HG02885 (cell line): ENCODE measurements at regions not wholly inside any gene's neighbourhood (a gene's known extent, or its start where the extent isn't known, plus 50 kb on each side); places are given as distances from the start of the nearest gene placed in this dataset.
"Not testable (repeated sequence)": the region's sequence is repeated elsewhere in the genome, so short reads cannot be mapped to it uniquely, and the experiment has no call there.

Experiments
- ATAC-seq: cut with Tn5 transposase; IDR thresholded peaks from one replicate; pipeline ENCODE4 v1.9.1; 2021; ENCODE audit warnings: mild to moderate bottlenecking; ENCODE audit not compliant: unreplicated experiment, poor library complexity

DNA sequence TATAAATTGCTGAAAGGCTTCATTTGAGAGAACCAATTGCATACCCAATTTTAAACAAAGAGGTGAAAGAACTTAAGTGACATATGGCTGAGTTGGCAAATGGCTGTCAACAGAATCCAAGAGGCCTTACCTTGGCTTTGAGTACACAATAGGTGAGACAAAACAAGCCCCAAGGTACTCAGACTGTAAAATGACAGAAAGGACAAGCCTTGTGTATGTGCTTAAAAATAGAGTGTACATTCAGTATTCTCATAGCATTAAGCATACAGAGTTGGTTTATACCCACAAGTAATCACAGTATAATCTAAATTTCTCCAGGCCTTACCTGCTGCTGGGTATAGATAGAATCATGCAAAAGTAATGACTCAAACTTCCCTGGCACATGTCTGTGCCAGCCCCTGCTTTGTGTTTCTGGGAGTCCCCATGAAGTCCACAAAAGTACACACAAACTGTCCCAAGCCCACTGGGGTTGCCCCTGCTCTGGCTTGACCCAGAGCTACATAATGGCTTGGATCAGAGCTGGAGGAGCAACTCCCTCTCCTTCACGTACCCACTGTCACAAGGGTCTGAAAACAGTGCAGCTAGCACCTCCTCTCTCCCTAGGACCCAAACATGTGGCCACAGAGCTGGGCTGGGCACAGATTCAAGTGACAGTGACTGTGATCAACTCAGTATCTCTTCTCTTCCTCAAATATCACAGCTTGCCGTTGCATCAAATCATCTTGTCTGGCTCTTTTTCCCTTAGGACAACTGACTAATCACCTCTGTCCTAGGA is 250.8 kb downstream of the ENC1 start:
- ATAC-seq = no peak

DNA sequence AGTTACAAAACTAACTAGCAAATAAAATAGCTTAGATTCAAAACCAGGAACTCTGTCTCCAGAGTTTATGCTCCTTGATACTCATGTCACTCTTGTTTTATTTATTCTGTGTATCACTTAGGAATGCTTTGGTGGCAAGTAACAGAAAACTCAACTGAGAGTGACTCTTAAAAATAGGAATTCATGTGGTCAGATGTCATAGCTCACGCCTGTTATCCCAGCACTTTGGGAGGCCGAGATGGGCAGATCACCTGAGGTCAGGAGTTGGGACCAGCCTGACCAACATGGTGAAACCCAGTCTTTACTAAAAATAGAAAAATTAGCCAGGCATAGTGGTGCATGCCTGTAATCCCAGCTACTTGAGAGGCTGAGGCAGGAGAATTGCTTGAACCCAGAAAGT is 252.1 kb downstream of the ENC1 start:
- ATAC-seq = not testable (repeated sequence)

DNA sequence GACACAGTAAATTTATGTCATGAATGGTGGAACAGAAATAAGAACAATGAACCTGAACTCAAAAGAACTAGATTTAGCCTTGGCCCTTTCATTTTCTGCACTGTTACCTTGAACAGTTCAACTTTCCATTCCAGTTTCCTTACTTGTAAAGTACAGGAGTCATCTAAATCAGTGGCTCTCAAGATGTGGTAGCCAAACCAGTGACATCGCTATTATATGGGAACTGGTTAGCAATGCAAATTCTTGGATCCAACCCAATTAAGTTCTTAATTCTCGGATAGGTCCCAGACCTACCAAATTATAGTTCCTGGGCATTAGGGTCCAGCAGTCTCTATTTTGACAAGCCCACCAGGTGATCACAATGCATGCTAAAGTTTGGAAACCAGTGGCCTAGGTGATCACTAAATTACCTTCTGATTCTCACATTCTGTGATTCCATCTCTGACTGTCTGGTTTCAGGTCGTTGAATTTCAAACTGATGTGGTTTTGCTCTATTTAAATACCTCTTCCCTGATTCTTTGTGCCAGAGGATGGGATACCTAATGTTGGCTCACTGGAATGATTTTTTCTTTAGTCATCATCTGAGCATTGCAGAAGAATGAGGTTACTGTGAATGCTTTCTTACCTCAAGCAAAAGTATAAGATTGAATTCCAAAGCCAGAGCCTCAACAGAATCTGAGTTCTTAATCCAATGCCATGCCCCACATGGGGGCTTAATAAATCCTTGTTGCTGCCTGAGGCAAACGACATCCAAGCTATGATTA is 253.8 kb downstream of the ENC1 start:
- ATAC-seq = no peak

DNA sequence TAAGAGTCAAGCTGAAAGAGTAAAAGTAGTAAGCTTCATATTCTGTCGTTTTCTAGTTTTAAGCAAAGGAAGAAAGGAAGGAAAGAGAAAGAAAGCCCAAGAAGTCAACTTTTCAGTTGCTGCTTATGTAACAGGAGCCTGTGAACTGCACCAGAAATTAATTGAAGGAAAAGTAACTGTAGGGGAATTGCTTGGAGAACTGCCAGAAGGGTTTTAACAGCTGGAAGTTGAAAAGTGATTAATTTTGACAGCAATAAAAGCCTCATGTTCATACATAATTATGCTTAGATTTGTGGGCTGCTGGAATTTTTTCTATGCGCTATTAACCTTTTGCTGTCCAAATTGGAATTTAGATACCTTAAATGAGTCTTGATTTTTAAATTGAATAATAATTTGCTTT is 255.7 kb downstream of the ENC1 start:
- no peak for ATAC-seq

DNA sequence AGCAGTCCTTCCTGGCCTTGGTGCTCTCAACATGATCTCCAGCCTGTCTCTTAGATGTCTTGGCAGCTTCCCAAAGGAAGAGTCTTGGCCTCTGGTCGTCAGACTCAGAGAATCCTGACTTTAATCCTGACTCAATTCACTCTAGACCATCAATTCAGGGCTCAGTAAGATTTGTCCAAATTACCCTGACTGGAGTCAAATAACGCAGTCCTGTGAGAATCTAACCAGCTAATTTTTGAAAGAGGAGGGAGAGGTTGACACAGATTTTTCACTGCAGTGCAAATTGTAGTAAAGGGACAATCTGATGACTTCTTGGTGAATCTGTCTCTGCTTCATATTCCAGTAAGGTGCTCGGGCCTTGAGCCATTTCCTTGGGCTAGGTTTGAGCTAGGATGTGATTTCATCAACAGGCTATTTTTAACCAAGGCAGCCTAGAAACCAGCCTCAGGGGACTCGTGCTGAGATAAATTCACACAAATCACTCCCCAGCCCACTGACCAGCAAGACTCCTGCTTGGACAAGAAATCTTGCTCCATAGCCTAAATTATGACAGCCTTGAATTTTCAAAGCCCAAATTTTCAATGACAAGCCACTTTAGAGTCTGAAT is 257.4 kb downstream of the ENC1 start:
- no peak for ATAC-seq

DNA sequence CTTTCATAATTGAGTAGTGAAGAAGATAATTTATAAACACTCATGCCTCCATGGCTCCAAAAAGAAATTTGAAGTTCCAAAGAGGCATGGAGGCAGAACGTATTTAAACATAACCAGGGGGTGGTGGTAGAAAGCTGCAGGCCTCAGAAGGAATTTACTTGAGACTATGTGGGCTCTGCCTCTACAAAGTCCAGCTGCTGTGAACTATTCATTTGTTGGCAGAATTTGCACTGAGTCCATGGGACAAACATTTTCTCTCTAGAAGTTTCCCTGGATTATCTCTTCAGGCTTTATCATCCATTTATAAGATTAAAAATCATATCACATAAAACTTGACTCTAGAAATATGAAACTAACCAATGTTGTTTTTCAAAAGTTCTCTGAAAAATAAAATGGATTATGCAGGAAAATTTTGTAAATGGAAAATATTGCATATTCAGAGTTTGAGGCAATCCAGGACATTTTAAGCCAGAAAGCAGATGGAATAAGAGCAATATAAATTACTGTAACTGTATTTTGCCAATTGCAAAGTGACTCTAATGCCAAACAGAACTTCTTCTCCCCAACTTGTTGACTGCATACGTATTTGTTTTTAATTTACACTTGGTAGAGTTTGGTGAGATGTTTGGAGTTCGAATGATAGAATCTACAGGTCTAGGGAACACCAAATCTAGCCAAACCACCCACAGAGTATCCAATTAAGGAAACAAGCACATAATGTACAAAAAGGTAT is 258.2 kb downstream of the ENC1 start:
- ATAC-seq = no peak

DNA sequence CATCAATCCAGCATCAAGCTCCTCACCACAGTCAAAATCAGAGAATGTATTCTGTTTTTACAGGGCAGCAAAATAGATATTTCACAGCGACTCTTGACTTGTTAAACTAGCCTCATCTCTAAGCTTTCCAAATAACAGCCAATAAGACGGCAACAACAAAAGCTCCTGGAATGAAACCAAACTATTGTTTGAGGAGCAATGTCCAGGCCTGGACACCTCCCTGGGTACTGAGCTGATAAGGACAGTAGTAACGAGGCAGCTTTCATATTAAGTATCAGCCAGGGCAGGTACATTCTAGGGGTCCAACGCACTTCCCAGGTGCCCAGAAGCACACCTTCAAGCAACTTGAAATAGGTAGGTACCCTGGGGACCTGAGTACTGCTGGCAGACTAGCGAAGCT is 260.3 kb downstream of the ENC1 start:
- ATAC-seq = no peak

DNA sequence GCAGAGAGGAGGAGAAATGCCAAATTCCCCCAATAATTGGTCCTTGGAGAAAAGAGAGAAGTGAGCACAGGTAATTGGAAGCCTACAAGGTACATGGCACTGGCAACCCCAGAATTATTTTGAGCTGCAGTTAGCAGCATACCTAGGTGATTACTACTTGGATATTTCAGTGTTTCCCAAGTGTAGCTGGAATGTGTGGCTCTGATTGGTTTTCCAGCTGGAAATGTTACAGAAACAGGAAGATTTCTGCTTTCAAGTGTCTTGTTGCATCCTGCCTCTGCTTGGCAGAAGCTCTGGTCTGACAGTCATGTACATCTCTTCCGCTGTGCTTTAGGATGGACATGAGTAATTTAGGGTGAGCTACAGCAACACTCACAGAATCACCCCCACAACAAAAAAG is 262.1 kb downstream of the ENC1 start:
- ATAC-seq = no peak

DNA sequence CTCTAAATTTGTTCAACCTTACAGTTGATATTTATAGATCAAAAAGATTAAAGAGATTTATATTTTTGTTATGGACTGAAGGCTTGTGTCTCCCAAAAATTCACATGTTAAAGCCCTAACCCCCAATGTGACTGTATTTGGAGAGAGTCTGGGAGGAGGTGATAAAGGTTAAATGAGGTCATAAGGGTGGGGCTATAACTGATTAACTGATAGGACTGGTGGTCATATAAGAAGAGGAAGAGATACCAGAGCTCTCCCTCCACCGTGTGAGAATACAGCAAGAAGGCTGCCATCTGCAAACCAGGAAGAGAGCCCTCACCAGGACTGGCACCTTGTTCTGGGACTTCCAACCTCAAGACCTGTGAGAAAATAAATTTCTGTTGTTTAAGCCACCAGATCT is 264.3 kb downstream of the ENC1 start:
- no peak for ATAC-seq

DNA sequence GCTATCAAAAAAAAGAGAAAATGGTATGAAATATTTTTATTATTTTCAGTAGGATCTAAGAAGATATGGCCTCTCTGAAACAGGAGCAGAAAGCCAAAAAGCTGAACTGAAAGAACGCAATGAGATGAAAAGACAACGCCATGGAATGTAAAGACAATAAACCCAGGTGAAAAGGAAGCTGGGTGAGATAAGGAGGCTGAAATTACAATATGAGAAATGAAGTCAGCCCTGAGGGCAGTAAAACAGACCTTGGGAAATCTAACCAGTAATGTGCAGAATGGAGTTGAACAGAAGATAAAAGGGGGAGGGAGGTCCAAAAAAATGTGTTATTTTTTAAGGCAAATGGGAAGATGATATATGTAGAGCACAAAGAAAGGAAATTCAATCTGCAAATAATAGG is 265.3 kb downstream of the ENC1 start:
- ATAC-seq = no peak

DNA sequence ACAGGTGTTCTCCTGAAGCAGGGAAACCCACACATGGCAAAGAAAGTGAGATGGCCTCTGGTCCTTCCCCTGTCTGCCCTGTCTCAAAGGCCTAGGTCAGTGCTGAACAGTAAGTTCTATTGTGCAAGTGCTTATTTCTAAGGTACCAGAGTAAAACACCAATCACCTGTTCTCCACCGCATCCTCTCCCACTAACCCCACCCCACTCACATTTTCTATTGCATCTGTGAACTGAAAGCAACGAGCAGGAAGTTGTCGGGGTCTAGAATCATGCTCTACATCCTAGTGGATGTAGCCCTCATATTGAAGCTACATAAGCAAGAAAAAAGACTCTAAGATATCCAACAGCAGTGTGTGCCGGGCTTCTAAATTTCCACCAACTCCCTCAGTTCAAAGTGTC is 265.9 kb downstream of the ENC1 start:
- no peak for ATAC-seq

DNA sequence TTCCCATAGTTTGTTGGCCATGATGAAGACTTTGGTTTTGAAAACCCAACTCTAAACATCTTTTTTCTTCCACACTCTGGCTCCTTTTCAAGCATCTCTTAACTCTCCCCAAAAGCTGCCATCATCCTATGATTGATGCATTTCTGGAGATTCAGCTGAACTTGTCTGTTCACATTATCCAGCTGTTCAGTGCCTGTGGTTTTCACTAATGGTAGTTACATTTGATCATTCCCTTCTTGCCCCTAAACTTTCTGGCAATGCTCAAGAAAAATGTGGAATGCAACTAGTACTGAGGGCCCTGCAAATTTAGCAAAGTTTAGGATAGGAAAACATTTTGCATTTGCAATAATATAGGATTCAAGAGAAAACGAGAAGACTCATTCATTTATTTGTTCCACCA is 267.5 kb downstream of the ENC1 start:
- no peak for ATAC-seq

DNA sequence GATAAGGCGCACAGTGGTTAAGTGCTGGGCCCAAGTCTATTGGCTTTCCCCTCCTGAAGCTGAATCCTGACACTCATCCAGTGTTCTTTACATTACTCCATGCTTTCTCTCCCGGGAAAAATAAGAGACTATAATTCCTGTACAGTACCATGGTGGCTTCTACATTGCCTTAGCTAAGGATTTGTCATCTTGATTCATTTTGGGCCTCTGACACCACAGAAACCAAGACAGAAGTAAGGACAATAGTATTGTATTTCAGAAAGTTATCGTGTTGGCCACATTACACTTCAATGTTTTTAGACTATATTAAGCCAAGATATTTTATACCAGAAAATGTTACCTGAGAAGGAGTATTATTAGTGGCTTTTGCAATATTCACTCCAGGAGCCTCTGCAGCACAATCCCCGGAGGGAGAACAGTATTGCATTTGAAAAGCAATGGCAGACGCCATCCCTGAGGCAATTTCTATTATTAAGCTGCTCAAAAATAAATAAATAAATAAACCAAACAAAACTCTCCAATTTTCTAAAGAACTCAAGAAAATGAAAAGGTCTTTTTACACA is 267.9 kb downstream of the ENC1 start:
- no peak for ATAC-seq

DNA sequence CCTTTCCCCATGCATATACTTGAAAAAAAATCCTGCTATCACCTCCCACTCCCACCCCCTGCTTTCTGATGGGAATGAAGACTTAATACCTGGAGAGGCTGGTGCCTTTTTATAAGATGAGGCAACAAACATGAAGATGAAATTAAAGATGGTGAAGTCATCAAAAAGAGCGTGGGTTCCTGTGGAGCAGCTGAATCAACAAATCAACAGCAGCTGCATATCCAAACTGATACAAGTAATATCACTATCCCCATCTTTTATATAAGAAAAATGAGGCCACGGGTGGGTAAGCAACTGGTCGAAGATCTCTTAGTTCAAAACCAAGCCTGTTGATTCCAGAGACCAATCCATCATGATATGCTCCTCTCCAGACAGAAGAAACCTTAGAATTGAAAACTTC is 268.5 kb downstream of the ENC1 start:
- no peak for ATAC-seq

DNA sequence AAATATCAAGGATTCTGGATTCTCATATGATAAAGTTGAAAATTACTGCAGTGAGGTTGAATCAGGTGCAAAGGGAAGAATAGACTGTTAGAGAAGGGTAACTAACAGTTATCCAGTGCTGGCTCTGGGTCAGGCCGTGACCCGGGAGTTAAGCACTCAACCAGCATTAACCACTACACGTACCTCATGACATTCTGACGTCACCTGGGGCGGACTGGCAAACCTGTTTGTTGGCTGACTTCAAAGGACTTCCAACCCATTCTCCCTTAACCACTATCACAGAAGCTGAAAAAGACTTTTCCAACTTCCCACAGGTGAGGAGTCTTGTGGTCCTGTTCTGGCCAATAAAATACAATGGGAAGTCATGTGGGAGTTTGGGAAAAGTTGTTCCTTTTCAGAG is 268.9 kb downstream of the ENC1 start:
- ATAC-seq = no peak

DNA sequence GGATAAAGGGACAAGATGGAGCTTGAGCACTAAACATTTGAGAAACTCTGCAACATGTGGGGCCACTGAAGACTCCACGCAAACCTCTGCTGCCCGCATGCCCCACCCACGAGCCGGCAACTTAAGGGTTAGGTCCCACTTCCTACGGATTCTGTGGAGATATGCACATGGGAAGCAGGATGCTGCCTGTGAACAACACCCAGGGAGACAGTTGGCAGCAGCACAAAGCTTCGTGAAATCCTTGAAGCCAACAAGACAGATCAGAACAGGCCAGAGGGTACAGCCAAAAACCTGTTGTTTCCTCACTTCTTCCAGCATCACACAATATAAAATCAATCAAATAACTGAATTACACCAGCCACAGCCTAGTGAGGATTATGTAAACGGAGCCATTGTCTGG is 270.4 kb downstream of the ENC1 start:
- ATAC-seq = no peak

DNA sequence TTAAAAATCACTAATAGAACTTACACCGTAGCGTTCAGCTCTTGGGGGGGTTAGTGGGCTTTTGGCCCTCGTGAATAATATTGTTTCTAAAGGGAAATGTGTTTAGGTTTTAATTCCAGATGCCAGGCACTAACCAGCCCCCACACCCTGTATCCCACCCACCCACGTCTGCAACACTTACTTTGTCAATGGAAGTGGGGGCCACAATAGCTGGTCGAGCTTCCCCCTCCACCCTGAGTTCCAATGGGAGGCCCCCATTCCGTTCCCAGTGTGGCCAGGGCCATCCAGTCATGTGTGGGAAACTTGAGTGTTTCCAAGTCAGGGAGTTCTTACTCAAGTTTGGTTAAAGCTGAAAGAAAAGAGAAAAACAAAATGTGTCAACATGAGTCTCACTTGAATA is 271.4 kb downstream of the ENC1 start:
- ATAC-seq = no peak

DNA sequence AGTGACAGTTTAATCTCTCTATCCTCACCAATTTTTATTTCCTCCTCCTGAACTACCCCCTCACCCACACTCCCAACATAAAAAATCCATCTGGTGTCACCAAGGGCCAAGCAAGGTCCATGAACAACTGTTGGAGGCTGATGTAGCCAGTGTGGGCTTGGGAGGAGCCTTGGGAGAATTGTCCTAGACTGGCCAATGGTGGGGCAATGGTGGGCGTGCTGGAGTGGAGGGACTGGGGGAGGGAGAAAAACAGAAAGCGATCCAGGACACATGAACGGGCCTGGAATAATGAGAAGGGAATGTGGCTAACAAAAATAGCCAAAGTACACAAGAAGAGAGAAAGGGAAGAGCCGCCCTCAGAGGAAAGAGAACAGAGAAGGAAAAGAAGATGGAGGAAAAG is 272.6 kb downstream of the ENC1 start:
- ATAC-seq = no peak

DNA sequence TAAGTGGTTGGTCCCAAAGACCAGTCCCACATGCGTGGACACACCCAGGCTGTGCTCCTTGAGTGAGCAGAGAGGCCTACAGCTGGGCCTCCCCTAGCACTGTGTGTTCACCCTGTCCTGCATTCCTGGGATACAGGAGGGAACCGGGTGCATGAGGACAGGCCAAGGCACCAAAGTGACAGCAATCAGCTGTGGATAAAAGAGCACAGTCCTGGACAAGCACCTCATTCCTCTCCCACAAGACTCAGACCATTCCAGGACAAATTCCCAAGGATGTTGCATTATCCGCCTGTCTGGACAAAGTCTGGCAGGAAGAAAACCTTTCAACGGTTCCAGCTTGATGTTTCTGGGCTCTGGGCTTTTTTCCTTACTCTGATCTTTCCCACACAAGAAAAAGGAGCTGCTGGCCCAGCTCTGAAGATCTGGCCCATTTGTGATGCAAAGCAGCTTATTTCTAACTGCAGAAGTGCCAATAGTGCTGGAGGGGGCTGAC is 273.2 kb downstream of the ENC1 start:
- no peak for ATAC-seq

DNA sequence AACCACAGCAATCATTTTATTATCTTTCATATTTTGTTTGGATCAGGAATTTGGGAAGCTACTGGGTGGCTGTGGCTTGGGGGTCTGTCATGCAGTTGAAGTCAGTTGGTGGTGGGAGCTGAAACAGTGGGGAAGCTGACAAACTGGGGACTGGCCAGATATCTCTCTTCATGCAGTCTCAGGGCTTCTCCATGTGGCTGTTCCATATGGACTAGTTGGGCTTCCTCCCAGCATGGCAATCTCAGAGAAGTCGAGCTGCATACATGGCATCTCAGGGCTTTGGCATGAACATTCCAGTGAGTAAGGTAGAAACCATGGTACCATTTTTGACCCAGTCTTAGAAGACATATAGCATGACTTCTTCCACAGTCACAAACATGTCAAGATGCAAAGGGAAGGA is 274.8 kb downstream of the ENC1 start:
- ATAC-seq = no peak
